GM10266 (cell line): ENCODE measurements at regions not wholly inside any gene's neighbourhood (a gene's known extent, or its start where the extent isn't known, plus 50 kb on each side); places are given as distances from the start of the nearest gene placed in this dataset.

Experiments used
- DNase-seq: peaks from one replicate; pipeline ENCODE4 v3.0.0; 2012; ENCODE audit errors: extremely low spot score
- CTCF ChIP-seq: IDR thresholded peaks from 2 replicates; pipeline ENCODE4 v1.5.1; 2012; ENCODE audit warnings: mild to moderate bottlenecking, low read depth; ENCODE audit not compliant: control insufficient read depth, insufficient read depth; ENCODE audit errors: missing control alignments

DNA sequence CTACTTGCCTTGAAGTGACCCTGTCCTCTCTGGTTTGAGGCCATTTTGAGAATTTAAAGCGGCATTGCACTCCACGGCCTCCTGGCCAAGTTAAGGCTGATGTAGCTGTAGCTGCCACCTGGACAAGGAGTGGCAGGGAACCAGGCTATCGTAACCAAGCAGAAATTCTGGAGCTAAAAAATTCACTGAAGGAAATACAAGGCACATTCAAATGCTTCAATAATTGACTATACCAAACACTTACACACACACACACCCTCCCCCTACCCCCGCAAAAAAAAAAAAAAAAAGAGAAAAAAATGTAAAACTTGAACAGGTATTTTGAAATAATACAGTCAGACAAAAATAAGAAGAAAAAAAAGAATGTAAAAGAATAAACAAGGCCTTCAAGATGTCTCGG, 409.0 kb upstream of the SEMA3A start:
- no peak for TF ChIP-seq CTCF
- no peak for DNase-seq

DNA sequence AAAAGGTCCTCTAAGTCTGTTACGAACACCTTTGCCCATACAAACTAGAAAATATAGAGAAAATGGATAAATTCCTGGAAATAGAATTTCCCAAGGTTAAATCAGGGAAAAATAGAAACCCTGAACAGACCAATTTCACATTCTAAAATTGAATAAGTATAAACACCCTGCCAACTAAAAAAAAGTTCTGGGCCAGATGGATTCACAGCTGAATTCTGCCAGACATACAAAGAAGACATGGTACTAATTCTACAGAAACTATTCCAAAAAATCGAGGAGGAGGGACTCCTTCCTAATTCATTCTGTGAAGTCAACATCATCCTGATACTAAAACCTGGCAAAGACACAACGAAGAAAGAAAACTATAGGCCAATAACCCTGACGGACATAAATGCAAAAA, 400.4 kb upstream of the SEMA3A start:
- no peak for DNase-seq

DNA sequence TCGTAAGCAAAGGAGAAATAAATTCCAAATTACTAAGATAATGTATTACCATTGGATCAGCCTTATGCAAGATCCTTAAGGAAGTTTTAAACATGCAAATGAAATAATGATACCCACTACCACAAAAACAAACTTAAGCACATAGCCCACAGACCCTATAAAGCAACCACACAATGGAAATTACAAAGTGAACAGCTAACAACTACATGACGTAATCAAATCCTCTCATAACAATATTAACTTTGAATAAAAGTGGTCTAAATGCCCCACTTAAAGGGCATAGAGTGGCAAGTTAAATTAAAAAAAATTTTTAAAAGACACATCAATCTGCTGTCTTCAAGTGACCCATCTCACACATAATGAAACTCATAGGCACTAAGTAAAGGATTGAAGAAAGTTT, 397.3 kb upstream of the SEMA3A start:
- no peak for DNase-seq
- no peak for TF ChIP-seq CTCF

More for the DNA sequence above, 400.4 kb upstream of the SEMA3A start:
- TF ChIP-seq CTCF = no peak

GRCh38 chr7:84589012-84589411, 394.4 kb upstream of the SEMA3A start:
- TF ChIP-seq CTCF = no peak
- DNase-seq = no peak

GRCh38 chr7:84583331-84583730, 388.7 kb upstream of the SEMA3A start:
- DNase-seq = no peak
- no peak for TF ChIP-seq CTCF

- no peak for TF ChIP-seq CTCF
- DNase-seq = no peak
Measured at GRCh38 chr7:84582747-84583146, 388.2 kb upstream of the SEMA3A start.

- no peak for TF ChIP-seq CTCF
- no peak for DNase-seq
Measured at GRCh38 chr7:84578825-84579224, 384.2 kb upstream of the SEMA3A start.

GRCh38 chr7:84568781-84569180, 374.2 kb upstream of the SEMA3A start:
- no peak for DNase-seq
- no peak for TF ChIP-seq CTCF
